HFF-Myc (cell line): ENCODE measurements at regions not wholly inside any gene's neighbourhood (a gene's known extent, or its start where the extent isn't known, plus 50 kb on each side); places are given as distances from the start of the nearest gene placed in this dataset.
"Not testable (repeated sequence)": the region's sequence is repeated elsewhere in the genome, so short reads cannot be mapped to it uniquely, and the experiment has no call there.

ENCODE experiments used
- DNase-seq: peaks from one replicate; pipeline ENCODE4 v3.0.0-alpha.2; 2011; ENCODE audit warnings: low read depth; ENCODE audit errors: extremely low read depth
- H3K4me3 ChIP-seq: replicated peaks from 2 replicates; pipeline ENCODE4 v1.5.1; 2011; ENCODE audit warnings: low read depth, mild to moderate bottlenecking, control low read depth, low read length
- TF ChIP-seq, protein P1 (sequence below): IDR thresholded peaks from 2 replicates; pipeline ENCODE4 v1.5.1; 2012; ENCODE audit warnings: mild to moderate bottlenecking, low read depth, low read length, control low read depth; ENCODE audit errors: missing control alignments

DNA sequence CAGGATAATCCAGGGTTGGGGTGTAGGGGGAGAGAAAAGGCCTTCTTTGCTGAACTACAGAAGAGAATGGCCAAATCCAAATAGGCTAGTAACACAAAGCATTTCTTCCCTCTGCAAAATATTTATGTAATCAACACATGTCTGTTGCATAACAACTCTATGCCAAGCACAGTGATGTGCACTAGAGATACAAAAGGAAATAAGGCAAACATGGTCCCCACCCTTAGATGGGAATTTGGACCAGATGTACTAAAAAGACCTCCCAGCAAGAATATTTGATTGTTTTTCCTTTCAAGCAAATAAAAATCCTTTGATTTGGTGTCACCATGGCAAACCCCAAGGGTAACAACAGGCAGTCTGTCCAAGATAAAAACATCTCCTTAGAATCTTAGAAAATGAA lies 177.6 kb upstream of the FGF13 start:
- H3K4me3 ChIP-seq: no peak overlapping the region
- TF ChIP-seq, protein P1, sequence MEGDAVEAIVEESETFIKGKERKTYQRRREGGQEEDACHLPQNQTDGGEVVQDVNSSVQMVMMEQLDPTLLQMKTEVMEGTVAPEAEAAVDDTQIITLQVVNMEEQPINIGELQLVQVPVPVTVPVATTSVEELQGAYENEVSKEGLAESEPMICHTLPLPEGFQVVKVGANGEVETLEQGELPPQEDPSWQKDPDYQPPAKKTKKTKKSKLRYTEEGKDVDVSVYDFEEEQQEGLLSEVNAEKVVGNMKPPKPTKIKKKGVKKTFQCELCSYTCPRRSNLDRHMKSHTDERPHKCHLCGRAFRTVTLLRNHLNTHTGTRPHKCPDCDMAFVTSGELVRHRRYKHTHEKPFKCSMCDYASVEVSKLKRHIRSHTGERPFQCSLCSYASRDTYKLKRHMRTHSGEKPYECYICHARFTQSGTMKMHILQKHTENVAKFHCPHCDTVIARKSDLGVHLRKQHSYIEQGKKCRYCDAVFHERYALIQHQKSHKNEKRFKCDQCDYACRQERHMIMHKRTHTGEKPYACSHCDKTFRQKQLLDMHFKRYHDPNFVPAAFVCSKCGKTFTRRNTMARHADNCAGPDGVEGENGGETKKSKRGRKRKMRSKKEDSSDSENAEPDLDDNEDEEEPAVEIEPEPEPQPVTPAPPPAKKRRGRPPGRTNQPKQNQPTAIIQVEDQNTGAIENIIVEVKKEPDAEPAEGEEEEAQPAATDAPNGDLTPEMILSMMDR: no peak
- DNase-seq: no peak

DNA sequence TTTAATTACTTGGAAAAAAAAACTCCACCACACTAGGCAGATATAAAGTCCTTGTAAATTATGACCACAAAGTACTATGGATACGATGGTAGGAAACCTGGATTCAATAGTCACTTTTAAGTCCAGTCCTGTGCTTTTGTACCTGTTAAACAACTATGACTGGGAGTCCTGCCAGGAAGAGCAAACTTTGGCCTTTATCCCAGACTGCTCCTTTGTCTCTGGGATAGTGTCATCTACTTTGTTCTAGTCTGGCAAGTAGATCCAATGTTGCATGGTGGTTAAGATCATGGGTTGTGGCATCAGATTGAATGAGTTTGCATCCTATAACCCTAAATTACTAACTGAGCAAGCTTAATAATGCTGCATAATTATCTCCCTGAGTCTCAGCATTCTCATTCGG lies 175.3 kb upstream of the FGF13 start:
- no peak overlapping the region for H3K4me3 ChIP-seq
- TF ChIP-seq, protein P1: no peak
- no peak for DNase-seq

DNA sequence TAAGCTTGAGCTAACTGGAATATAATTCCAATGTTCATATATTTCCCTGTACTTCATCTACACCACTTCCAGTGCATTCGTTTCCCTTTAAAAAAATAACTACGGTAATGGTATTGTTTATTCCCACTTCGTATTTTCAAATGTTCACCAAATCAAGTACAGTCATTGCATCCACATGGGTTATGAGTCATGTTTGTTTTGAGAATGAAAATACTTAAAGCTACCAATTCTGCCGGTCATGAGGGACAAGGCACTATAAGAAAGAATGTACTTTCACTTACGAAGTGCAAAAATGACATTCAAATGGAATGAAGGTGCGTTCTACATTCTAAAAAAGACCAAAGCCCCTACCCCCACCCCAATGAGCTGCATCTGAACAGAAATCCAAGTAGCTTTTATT lies 174.4 kb upstream of the FGF13 start:
- DNase-seq: no peak
- H3K4me3 ChIP-seq: no peak overlapping the region
- TF ChIP-seq, protein P1: no peak

DNA sequence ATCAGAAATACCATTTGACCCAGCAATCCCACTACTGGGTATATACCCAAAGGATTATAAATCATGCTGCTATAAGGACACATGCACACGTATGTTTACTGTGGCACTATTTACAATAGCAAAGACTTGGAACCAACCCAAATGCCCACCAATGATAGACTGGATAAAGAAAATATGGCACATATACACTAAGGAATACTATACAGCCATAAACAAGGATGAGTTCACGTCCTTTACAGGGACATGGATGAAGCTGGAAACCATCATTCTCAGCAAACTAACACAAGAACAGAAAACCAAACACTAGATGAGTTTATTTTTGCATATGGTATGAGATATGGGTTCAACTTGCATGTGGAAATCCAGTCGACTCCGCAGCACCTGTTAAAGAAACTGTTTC lies 168.8 kb upstream of the FGF13 start:
- H3K4me3 ChIP-seq, DNase-seq: not testable (repeated sequence)

DNA sequence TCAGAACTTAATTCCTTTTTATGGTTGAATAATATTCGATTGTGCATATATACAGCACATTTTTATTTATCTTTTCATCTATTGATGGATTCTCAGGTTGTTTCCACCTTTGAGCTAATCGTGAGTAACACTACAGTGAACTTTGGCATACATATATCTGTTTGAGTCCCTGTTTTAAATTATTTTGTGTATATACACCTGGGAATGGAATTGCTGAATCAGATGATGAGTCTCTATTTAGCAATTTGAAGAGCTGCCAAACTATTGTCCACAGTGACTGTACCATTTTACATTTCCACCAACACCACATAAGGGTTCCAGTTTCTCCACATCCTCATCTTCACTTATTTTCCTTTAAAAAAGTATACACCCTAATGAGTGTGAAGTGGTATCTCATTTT lies 166.2 kb upstream of the FGF13 start:
- H3K4me3 ChIP-seq: no peak overlapping the region
- DNase-seq: no peak
- TF ChIP-seq, protein P1: no peak

DNA sequence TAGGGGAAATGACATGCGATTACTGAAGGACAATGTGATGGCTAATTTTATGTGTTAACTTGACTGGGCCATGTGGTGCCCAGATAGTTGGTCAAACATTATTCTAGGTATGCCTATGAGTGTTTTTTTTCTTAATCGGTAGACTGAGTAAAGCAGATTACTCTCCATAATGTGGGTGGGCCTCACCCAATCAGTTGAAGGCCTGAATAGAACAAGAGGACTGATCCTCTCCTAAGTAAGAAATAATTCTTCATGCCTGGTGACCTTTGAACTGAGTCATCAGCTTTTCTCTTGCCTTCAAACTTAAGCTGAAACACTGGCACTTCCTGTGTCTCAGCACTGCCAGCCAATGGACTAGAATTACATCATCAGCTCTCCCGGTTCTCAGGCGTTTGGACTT lies 164.0 kb upstream of the FGF13 start:
- no peak overlapping the region for H3K4me3 ChIP-seq
- TF ChIP-seq, protein P1: no peak
- DNase-seq: no peak

DNA sequence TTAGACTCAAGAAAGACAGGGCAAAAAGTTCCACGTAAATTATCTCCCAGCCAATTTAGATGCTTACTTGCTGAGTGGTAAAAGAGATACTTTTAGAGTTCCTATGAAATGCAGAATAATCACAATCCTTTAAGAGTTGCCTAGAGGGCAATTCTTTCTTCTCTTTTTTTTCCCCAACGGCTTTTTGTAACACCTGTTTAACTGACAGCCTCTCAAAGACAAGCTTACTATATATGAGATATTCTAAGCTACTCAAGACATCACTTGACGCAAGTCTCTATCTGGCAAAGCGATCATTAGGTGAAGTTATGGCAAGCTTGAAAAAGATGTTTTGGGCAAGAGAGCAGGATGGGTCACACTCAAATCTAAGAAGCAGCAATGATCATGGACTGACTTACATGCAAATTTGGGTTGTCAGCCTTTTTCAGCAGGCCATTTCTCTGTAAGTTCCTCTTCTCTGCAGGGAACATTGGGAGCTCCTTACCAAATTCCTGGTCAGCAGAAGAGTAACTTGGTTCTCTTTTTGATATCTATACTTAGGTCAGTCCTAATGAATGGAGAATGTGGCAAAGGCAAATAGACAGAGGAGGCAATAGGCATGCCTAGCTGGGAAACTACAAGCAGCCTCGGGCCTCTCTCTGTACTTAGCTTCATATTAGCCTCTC lies 162.9 kb upstream of the FGF13 start:
- DNase-seq: no peak
- H3K4me3 ChIP-seq: no peak overlapping the region
- TF ChIP-seq, protein P1: no peak

DNA sequence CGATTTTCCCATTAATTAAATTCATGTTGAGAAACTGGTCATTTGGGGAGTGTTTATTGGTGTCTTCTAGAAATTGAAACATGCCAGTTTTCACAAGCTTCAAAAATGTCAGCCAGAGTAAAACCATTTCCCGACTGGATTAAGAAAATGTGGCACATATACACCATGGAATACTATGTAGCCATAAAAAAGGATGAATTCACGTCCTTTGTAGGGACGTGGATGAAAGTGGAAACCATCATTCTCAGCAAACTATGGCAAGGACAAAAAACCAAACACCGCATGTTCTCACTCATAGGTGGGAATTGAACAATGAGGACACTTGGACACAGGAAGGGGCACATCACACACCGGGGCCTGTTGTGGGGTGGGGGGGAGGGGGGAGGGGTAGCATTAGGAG lies 162.1 kb upstream of the FGF13 start:
- not testable (repeated sequence) for H3K4me3 ChIP-seq, DNase-seq
